Cardiac fibroblast (primary cell): ENCODE measurements at regions not wholly inside any gene's neighbourhood (a gene's known extent, or its start where the extent isn't known, plus 50 kb on each side); places are given as distances from the start of the nearest gene placed in this dataset.

Source experiments
- DNase-seq, 2 donors: peaks; one replicate each; pipeline versions ENCODE4 v3.0.0 to v3.0.0-alpha.2; 2010; ENCODE audit warnings: low read depth in 2 of 2
- H3K4me3 ChIP-seq, 2 donors: replicated peaks in 1 of 2; 1 replicate in 1 of 2; 2 replicates in 1 of 2; pipeline ENCODE4 v1.5.1; 2011; ENCODE audit warnings: low read depth in 2 of 2, low read length in 2 of 2, mild to moderate bottlenecking in 2 of 2, moderate library complexity in 1 of 2
- TF ChIP-seq, protein P1 (sequence below): IDR thresholded peaks from one replicate; pipeline ENCODE4 v1.5.1; 2011; ENCODE audit warnings: low read depth, mild to moderate bottlenecking, low read length, inconsistent platforms

DNA sequence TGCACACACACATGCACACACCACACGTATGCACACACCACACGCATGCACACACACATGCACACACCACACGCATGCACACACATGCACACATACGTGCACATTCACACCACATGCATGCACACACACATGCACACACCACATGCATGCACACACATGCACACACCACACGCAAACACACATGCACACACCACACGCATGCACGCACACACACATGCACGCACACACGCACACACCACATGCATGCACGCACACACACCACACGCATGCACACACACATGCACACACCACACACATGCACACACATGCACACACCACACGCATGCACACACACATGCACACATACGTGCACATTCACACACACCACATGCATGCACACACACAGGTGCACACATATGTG, 169.8 kb upstream of the SALL3 start:
- H3K4me3 ChIP-seq, result no peak overlapping the region
- no peak for DNase-seq
- TF ChIP-seq, protein P1, sequence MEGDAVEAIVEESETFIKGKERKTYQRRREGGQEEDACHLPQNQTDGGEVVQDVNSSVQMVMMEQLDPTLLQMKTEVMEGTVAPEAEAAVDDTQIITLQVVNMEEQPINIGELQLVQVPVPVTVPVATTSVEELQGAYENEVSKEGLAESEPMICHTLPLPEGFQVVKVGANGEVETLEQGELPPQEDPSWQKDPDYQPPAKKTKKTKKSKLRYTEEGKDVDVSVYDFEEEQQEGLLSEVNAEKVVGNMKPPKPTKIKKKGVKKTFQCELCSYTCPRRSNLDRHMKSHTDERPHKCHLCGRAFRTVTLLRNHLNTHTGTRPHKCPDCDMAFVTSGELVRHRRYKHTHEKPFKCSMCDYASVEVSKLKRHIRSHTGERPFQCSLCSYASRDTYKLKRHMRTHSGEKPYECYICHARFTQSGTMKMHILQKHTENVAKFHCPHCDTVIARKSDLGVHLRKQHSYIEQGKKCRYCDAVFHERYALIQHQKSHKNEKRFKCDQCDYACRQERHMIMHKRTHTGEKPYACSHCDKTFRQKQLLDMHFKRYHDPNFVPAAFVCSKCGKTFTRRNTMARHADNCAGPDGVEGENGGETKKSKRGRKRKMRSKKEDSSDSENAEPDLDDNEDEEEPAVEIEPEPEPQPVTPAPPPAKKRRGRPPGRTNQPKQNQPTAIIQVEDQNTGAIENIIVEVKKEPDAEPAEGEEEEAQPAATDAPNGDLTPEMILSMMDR, result no peak

DNA sequence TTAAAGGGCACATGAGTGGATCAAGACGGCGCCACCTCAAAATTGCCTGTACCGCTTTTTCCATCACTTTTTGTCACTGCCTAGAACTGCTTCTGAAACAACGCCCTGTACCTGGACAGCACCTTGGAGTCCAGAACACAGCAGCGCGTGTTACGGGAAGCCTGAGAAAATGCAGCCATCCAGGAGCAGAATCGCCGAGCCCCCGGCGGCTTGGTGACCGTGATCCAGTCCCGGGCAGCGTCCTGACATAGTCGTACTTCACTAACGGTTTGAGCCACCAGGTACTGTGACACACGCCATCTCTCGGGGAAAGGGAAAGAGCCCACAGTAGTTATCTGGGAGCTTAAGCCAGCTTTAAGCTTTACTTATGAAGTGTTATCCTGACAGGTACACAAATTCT, 168.9 kb upstream of the SALL3 start:
- H3K4me3 ChIP-seq, result no peak overlapping the region
- TF ChIP-seq, protein P1, result no peak
- DNase-seq, result no peak

GRCh38 chr18:78812067-78812466, 167.6 kb upstream of the SALL3 start:
- H3K4me3 ChIP-seq, result no peak overlapping the region
- no peak for DNase-seq
- TF ChIP-seq, protein P1, result no peak

- no peak for DNase-seq
- TF ChIP-seq, protein P1, result no peak
- no peak overlapping the region for H3K4me3 ChIP-seq
Observed at GRCh38 chr18:78813156-78813555, 166.5 kb upstream of the SALL3 start.

DNA sequence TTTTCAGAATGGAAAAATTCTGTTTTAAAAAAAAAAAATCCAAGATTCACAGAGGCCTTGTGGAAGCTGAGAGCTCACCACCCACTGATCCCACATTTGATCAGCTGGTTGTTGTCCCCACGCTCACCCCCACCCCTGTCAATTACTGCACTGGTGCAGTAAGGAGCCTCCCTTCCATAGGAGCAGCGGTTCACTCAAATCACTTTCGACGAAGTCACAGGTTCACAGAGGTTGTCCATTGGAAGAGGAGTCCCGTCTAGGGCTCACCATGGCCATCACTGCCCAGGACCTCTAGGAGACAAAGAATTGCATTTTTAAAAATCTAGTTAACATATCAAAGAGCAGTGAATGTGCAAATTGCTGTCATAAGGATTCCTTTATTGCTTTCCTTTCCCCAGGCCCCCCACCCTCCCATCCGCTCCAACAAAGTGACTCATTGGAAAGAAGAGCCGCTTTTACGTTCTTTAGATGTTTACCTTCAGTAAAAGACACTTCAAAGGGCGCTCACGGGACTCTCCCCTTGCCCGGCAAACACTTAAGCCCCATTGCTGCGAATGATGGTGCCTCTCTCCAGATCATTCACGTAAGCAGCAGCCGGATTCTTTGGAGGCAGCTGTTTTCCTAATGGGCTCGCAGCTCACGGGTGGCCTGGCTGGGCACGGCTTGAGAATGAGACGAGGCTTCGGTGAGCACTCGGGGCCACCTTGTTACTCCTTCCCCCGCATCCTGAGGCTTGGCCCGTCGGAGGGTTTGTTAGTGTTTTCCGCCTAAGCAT, 165.5 kb upstream of the SALL3 start:
- TF ChIP-seq, protein P1, result no peak
- no peak for DNase-seq

DNA sequence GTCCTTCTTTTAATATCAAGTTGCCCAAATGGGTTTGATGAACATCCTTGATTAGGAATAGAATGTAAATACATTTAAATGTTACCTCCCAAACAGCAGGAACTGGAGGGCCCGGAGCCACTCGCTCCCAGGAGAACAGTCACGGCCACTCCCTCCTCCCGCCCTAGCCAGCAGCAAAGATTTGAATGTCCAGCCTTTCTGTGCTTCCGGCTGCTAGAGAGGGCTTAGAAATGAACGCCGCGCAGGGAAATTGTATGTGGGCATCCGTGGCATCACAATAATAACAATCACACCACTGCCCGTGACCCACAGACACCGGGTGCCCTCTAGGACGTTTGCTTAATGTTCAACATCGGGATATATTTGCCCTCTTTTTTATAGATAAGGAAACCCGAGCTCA, 164.9 kb upstream of the SALL3 start:
- TF ChIP-seq, protein P1, result no peak

More for the DNA sequence above, 165.5 kb upstream of the SALL3 start:
- H3K4me3 ChIP-seq, result no peak overlapping the region

GRCh38 chr18:78816114-78816513, 163.5 kb upstream of the SALL3 start:
- H3K4me3 ChIP-seq, result no peak overlapping the region
- TF ChIP-seq, protein P1, result no peak
- no peak for DNase-seq

More for the DNA sequence above, 164.9 kb upstream of the SALL3 start:
- H3K4me3 ChIP-seq, result no peak overlapping the region
- no peak for DNase-seq
